ENCODE measurements at regions not wholly inside any gene's neighbourhood (a gene's known extent, or its start where the extent isn't known, plus 50 kb on each side); places are given as distances from the start of the nearest gene placed in this dataset.
"Not testable (repeated sequence)": the region's sequence is repeated elsewhere in the genome, so short reads cannot be mapped to it uniquely, and the experiment has no call there.

DNA sequence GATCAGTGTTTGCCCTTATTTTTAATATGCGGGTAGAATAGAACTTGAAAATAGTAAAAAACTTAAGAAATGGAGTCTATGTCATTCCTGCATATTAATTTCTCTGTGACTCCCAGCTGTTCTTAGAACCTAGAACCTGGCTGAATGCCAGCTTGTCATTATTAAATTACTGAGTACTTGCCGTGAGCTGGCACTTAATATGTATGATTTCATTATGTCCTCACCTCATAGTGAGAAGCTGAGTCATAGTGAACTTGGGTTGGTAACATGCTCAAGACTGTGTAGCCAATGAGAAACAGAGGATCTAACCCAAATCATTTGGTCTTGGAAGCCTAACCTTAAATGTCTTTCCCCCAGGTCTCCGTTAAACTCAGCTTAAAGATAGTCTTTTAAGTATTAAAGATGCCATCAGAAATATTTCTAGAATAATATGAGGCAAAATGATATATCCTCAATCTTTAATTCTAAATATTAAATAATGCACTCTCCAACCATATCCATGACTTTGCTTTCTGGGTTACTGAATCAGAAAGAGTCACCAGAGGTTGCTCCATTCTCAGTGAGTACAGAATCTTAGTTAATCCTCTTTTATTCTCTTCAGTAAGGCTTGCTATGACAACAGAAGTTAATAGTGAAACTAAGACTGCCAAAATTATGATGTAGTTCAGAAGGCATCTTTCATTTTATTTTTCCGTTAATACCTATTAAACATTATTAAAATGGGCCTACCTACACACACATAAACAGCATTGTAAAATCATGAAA, 58.6 kb upstream of the TLL1 start:
- Histone ChIP-seq H3K79me2 (replicated peaks; ENCODE audit: insufficient read depth, low read length) (no peaks in the 10 kb centered on the region), H3K9ac (ENCODE audit: low read length) (no peak overlapping the region), H2AFZ (ENCODE audit: low read depth, low read length) (no peak overlapping the region), H3K27ac (ENCODE audit: low read length) (no peak overlapping the region), H4K20me1 (ENCODE audit: insufficient read depth) (no peaks in the 10 kb centered on the region), H3K27me3 (ENCODE audit: insufficient read depth, low read depth, low read length) (no peaks in the 10 kb centered on the region), H3K4me3 (ENCODE audit: low read length) (no peak overlapping the region), H3K9me2 (ENCODE audit: insufficient read depth, low read length) (no peaks in the 10 kb centered on the region), H3F3A (ENCODE audit: insufficient read depth, low read length, poor library complexity, severe bottlenecking) (no peaks in the 10 kb centered on the region), H3K36me3 (ENCODE audit: insufficient read depth, low read length) (no peaks in the 10 kb centered on the region), H3K9me3 (ENCODE audit: low read length) (no peaks in the 10 kb centered on the region), H3K4me2 (ENCODE audit: low read length) (no peak overlapping the region)
- TF ChIP-seq RAD21 (conservative IDR thresholded peaks at IDR 0.05): no peak
- no peak for TF ChIP-seq EZH2 (IDR thresholded peaks at IDR 0.05; ENCODE audit: borderline replicate concordance, insufficient read depth, low read length, poor library complexity, severe bottlenecking)
- no peak for TF ChIP-seq SMC3 (conservative IDR thresholded peaks at IDR 0.05; ENCODE audit: poor library complexity)
- TF ChIP-seq, protein P1, sequence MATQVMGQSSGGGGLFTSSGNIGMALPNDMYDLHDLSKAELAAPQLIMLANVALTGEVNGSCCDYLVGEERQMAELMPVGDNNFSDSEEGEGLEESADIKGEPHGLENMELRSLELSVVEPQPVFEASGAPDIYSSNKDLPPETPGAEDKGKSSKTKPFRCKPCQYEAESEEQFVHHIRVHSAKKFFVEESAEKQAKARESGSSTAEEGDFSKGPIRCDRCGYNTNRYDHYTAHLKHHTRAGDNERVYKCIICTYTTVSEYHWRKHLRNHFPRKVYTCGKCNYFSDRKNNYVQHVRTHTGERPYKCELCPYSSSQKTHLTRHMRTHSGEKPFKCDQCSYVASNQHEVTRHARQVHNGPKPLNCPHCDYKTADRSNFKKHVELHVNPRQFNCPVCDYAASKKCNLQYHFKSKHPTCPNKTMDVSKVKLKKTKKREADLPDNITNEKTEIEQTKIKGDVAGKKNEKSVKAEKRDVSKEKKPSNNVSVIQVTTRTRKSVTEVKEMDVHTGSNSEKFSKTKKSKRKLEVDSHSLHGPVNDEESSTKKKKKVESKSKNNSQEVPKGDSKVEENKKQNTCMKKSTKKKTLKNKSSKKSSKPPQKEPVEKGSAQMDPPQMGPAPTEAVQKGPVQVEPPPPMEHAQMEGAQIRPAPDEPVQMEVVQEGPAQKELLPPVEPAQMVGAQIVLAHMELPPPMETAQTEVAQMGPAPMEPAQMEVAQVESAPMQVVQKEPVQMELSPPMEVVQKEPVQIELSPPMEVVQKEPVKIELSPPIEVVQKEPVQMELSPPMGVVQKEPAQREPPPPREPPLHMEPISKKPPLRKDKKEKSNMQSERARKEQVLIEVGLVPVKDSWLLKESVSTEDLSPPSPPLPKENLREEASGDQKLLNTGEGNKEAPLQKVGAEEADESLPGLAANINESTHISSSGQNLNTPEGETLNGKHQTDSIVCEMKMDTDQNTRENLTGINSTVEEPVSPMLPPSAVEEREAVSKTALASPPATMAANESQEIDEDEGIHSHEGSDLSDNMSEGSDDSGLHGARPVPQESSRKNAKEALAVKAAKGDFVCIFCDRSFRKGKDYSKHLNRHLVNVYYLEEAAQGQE (IDR thresholded peaks at IDR 0.05; ENCODE audit: borderline replicate concordance): no peak
- no peak for TF ChIP-seq POLR2AphosphoS5 (IDR thresholded peaks at IDR 0.05)
- TF ChIP-seq CTCF (IDR thresholded peaks at IDR 0.05; ENCODE audit: poor library complexity, severe bottlenecking): no peak
- TF ChIP-seq MXI1 (conservative IDR thresholded peaks at IDR 0.05; ENCODE audit: poor library complexity, severe bottlenecking): no peak
- no peak for TF ChIP-seq EP300 (conservative IDR thresholded peaks at IDR 0.05; ENCODE audit: poor library complexity, severe bottlenecking)
- no peak for TF ChIP-seq TAF1 (IDR thresholded peaks at IDR 0.05; ENCODE audit: low read depth)

DNA sequence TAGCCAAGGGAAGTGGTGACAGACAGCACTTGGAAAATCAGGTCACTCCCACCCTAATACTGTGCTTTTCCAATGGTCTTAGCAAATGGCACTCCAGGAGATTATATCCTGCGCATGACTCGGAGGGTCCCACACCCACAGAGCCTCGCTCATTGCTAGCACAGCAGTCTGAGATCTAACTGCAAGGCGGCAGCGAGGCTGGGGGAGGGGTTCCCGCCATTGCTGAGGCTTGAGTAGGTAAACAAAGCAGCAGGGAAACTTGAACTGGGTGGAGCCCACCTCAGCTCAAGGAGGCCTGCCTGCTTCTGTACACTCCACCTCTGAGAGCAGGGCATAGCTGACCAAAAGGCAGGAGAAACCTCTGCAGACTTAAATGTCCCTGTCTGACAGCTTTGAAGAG, 53.9 kb upstream of the TLL1 start:
- not testable (repeated sequence) for H3K36me3 ChIP-seq (ENCODE audit: insufficient read depth, low read length); H3K4me2 ChIP-seq (ENCODE audit: low read length); H3K9me2 ChIP-seq (ENCODE audit: insufficient read depth, low read length); H4K20me1 ChIP-seq (ENCODE audit: insufficient read depth); H3K27me3 ChIP-seq (ENCODE audit: insufficient read depth, low read depth, low read length); H3K79me2 ChIP-seq (replicated peaks; ENCODE audit: insufficient read depth, low read length); H3K4me3 ChIP-seq (ENCODE audit: low read length); H3K9me3 ChIP-seq (ENCODE audit: low read length); H3K27ac ChIP-seq (ENCODE audit: low read length); H3K9ac ChIP-seq (ENCODE audit: low read length); H3F3A ChIP-seq (ENCODE audit: insufficient read depth, low read length, poor library complexity, severe bottlenecking); H2AFZ ChIP-seq (ENCODE audit: low read depth, low read length)
